Loucy (cell line): ENCODE measurements at regions not wholly inside any gene's neighbourhood (a gene's known extent, or its start where the extent isn't known, plus 50 kb on each side); places are given as distances from the start of the nearest gene placed in this dataset.

Experiments
- H2AFZ ChIP-seq: fragments of 200-600 bp; sonication (generic); 2 replicates; pipeline ENCODE4 v1.6.0; 2016; ENCODE audit warnings: antibody characterized with exemption, mild to moderate bottlenecking, low read length, moderate library complexity
- H3F3A ChIP-seq: fragments of 200-600 bp; 2 replicates; pipeline ENCODE4 v1.6.0; 2016; ENCODE audit warnings: antibody characterized with exemption, low read depth, mild to moderate bottlenecking
- H3K27me3 ChIP-seq: fragments of 200-600 bp; sonication (generic); 2 replicates; pipeline ENCODE4 v1.6.1; 2014; ENCODE audit warnings: low read length, mild to moderate bottlenecking; ENCODE audit not compliant: insufficient read depth, poor library complexity, severe bottlenecking
- H3K36me3 ChIP-seq: fragments of 200-600 bp; sonication (generic); 2 replicates; pipeline ENCODE4 v1.6.1; 2016; ENCODE audit warnings: low read length; ENCODE audit not compliant: insufficient read depth
- H3K4me1 ChIP-seq: fragments of 200-600 bp; sonication (generic); 2 replicates; pipeline ENCODE4 v1.5.1; 2014; ENCODE audit warnings: low read length, mild to moderate bottlenecking; ENCODE audit not compliant: insufficient read depth, poor library complexity, severe bottlenecking
- H3K4me2 ChIP-seq: fragments of 200-600 bp; sonication (generic); 2 replicates; pipeline ENCODE4 v1.6.0; 2014; ENCODE audit warnings: antibody characterized with exemption, low read length, low read depth, mild to moderate bottlenecking; ENCODE audit not compliant: poor library complexity, severe bottlenecking
- H3K4me3 ChIP-seq: fragments of 200-600 bp; sonication (generic); 2 replicates; pipeline ENCODE4 v1.5.1; 2014; ENCODE audit warnings: low read length, mild to moderate bottlenecking, mixed read lengths; ENCODE audit not compliant: poor library complexity, severe bottlenecking
- H3K79me2 ChIP-seq: fragments of 200-600 bp; sonication (generic); 2 replicates; pipeline ENCODE4 v1.6.1; 2014; ENCODE audit warnings: low read length; ENCODE audit not compliant: insufficient read depth
- H3K9ac ChIP-seq: fragments of 200-600 bp; sonication (generic); 2 replicates; pipeline ENCODE4 v1.6.0; 2014; ENCODE audit warnings: mild to moderate bottlenecking, low read depth, low read length, moderate library complexity; ENCODE audit not compliant: poor library complexity, severe bottlenecking
- H3K9me2 ChIP-seq: fragments of 200-600 bp; sonication (generic); replicated peaks from 2 replicates; pipeline ENCODE4 v1.6.1; 2016; ENCODE audit warnings: low read depth, low read length, mixed read lengths
- H3K9me3 ChIP-seq: fragments of 200-600 bp; sonication (generic); 2 replicates; pipeline ENCODE4 v1.6.1; 2014; ENCODE audit warnings: mild to moderate bottlenecking, antibody characterized with exemption, low read length, low read depth; ENCODE audit not compliant: insufficient read depth
- H4K20me1 ChIP-seq: fragments of 200-600 bp; sonication (generic); 2 replicates; pipeline ENCODE4 v1.6.0; 2014; ENCODE audit warnings: antibody characterized with exemption, low read length, mild to moderate bottlenecking; ENCODE audit not compliant: insufficient read depth, poor library complexity, severe bottlenecking
- CTCF ChIP-seq: fragments of 200-600 bp; sonication (generic); conservative IDR thresholded peaks from 2 replicates; pipeline ENCODE4 v1.5.1; 2014; ENCODE audit warnings: mild to moderate bottlenecking, antibody characterized with exemption, low read length
- EZH2phosphoT487 ChIP-seq: fragments of 200-600 bp; IDR thresholded peaks from 2 replicates; pipeline ENCODE4 v1.6.1; 2018; ENCODE audit warnings: antibody characterized with exemption, mild to moderate bottlenecking, moderate library complexity, borderline replicate concordance

DNA sequence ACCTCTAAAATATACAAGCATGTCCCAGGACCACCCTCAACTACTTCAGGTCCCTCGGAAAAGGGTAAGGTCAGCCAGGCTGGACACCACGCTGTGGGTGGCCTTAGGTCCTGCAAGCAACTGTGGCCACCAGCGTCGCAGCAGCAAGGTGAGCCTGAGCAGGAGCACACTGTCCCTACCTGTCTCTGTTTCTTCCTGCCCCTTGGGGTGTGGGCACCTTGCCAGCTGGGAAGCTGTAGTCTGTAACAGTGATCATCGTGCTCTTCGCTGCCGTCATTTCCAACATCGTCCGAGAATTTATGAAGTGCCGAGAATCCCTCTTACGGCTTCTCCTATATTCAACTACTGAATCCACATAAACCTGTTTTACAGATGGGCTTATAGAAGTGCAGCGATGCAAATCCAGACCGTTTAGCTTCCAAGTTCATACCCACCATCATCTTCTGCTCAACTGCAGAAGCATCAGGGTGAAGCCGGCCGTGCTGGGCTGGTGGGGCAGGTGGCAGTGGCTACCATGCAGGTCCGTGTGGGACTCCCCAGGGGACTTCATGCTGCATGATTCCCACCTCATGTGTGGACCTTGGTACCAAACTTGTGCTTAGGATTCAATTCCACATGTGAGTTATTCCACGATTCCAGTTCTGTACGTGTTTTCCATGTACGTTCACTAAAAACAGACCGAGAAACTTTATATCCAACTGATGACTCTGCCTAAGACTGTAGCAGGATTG lies 361.3 kb upstream of the SFSWAP start:
- Histone ChIP-seq H3K9me3 (no peaks in the 10 kb centered on the region; the same call in 1 of the 2 replicates), H3F3A (no peaks in the 10 kb centered on the region), H2AFZ (no peak overlapping the region), H3K36me3 (no peaks in the 10 kb centered on the region), H4K20me1 (no peaks in the 10 kb centered on the region), H3K9ac (no peak overlapping the region), H3K9me2 (no peaks in the 10 kb centered on the region), H3K4me1 (no peaks in the 10 kb centered on the region), H3K4me2 (no peak overlapping the region), H3K79me2 (no peaks in the 10 kb centered on the region), H3K27me3 (no peaks in the 10 kb centered on the region), H3K4me3 (no peak overlapping the region)
- no peak for TF ChIP-seq CTCF
- TF ChIP-seq EZH2phosphoT487, result no peak

- no peak for TF ChIP-seq EZH2phosphoT487
- no peak for TF ChIP-seq CTCF
- Histone ChIP-seq H3K9me3 (no peaks in the 10 kb centered on the region; the same call in 1 of the 2 replicates), H3K27me3 (no peaks in the 10 kb centered on the region), H3K4me3 (no peak overlapping the region), H3K9me2 (no peaks in the 10 kb centered on the region), H3F3A (no peaks in the 10 kb centered on the region), H3K4me1 (no peaks in the 10 kb centered on the region), H3K36me3 (no peaks in the 10 kb centered on the region), H4K20me1 (no peaks in the 10 kb centered on the region), H2AFZ (no peak overlapping the region), H3K9ac (no peak overlapping the region), H3K4me2 (no peak overlapping the region), H3K79me2 (no peaks in the 10 kb centered on the region)
Measured at GRCh38 chr12:131350943-131351318, 360.0 kb upstream of the SFSWAP start.

DNA sequence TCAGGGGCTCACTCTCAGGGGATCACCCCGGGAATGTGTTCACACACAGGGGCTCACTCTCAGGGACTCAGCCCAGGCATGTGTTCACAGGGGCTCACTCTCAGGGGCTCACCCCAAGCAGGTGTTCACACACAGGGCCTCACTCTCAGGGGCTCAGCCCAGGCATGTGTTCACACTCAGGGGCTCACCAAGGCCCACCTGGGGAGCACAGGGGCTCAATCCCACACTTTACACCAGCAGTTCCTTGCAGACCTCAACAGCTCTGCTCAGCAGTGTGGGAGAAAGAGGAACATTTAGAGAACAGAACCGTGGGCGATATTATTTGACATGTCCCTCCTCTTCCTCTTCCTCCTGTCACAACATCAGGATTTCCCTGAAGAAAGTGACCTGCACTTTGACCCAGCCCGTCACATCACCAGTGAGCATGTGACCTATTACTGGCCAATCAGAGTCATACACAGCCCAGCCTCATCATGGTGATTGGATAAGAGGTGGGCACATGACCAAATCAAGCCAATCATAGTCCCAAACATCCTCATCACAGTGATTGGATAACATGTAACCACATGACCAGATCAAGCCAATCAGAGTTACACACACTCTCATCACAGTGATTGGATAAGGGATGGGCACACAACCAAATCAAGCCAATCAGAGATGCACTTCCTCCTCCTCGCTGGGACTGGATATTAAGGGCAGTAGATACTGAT lies 359.4 kb upstream of the SFSWAP start:
- H3K27me3 ChIP-seq, result no peaks in the 10 kb centered on the region
- no peaks in the 10 kb centered on the region for H3K4me1 ChIP-seq
- H3K4me2 ChIP-seq, result no peak overlapping the region
- H3K36me3 ChIP-seq, result no peaks in the 10 kb centered on the region
- H3K9me3 ChIP-seq, result no peaks in the 10 kb centered on the region; the same call in 1 of the 2 replicates
- H3F3A ChIP-seq, result no peaks in the 10 kb centered on the region
- no peak overlapping the region for H3K9ac ChIP-seq
- TF ChIP-seq CTCF (no peak), EZH2phosphoT487 (no peak)
- no peaks in the 10 kb centered on the region for H3K79me2 ChIP-seq
- H2AFZ ChIP-seq, result no peak overlapping the region
- H3K9me2 ChIP-seq, result no peaks in the 10 kb centered on the region
- H4K20me1 ChIP-seq, result no peaks in the 10 kb centered on the region
- no peak overlapping the region for H3K4me3 ChIP-seq
